GM04503 (cell line): ENCODE measurements at regions not wholly inside any gene's neighbourhood (a gene's known extent, or its start where the extent isn't known, plus 50 kb on each side); places are given as distances from the start of the nearest gene placed in this dataset.
A peak's percentile ranks its signal among the peaks of the same experiment; 100 is the strongest.
"Not testable (repeated sequence)": the region's sequence is repeated elsewhere in the genome, so short reads cannot be mapped to it uniquely, and the experiment has no call there.

Experiments
- DNase-seq: peaks from one replicate; pipeline ENCODE4 v3.0.0-alpha.2; 2012; ENCODE audit warnings: low read depth

- no peak for DNase-seq
Observed at GRCh38 chr13:44661936-44662335, 85.8 kb upstream of the TSC22D1 start.

- DNase-seq: no peak
Observed at GRCh38 chr13:44660050-44660449, 83.9 kb upstream of the TSC22D1 start.

GRCh38 chr13:44652962-44653660, 77.0 kb upstream of the TSC22D1 start:
- DNase-seq: no peak

GRCh38 chr13:44652168-44652567, 76.0 kb upstream of the TSC22D1 start:
- no peak for DNase-seq

- DNase-seq: no peak
Observed at GRCh38 chr13:44651724-44652123, 75.6 kb upstream of the TSC22D1 start.

GRCh38 chr13:44651209-44651608, 75.1 kb upstream of the TSC22D1 start:
- no peak for DNase-seq

GRCh38 chr13:44649834-44650233, 73.7 kb upstream of the TSC22D1 start:
- DNase-seq: no peak

GRCh38 chr13:44649104-44649428, 72.9 kb upstream of the TSC22D1 start:
- DNase-seq: no peak

- DNase-seq: no peak
Observed at GRCh38 chr13:44648392-44649103, 72.4 kb upstream of the TSC22D1 start.

GRCh38 chr13:44647560-44647959, 71.4 kb upstream of the TSC22D1 start:
- not testable (repeated sequence) for DNase-seq

- no peak for DNase-seq
Observed at GRCh38 chr13:44646044-44646443, 69.9 kb upstream of the TSC22D1 start.

GRCh38 chr13:44643256-44643655, 67.1 kb upstream of the TSC22D1 start:
- DNase-seq: no peak

- DNase-seq: no peak
Observed at GRCh38 chr13:44637581-44637980, 61.5 kb upstream of the TSC22D1 start.

GRCh38 chr13:44629465-44630183, 53.5 kb upstream of the TSC22D1 start:
- DNase-seq: peak; percentile 81

GRCh38 chr13:44628826-44629225, 52.7 kb upstream of the TSC22D1 start:
- peak; percentile 37 for DNase-seq

GRCh38 chr13:44627441-44627840, 51.3 kb upstream of the TSC22D1 start:
- DNase-seq: peak; percentile 20

GRCh38 chr13:44626176-44626575, 50.0 kb upstream of the TSC22D1 start:
- no peak for DNase-seq
